GM10266 (cell line): ENCODE measurements at regions not wholly inside any gene's neighbourhood (a gene's known extent, or its start where the extent isn't known, plus 50 kb on each side); places are given as distances from the start of the nearest gene placed in this dataset.

ENCODE experiments used
- DNase-seq: peaks from one replicate; pipeline ENCODE4 v3.0.0; 2012; ENCODE audit errors: extremely low spot score
- CTCF ChIP-seq: IDR thresholded peaks from 2 replicates; pipeline ENCODE4 v1.5.1; 2012; ENCODE audit warnings: mild to moderate bottlenecking, low read depth; ENCODE audit not compliant: control insufficient read depth, insufficient read depth; ENCODE audit errors: missing control alignments

GRCh38 chr7:153847828-153848227 is 204.4 kb upstream of the DPP6 start:
- no peak for TF ChIP-seq CTCF
- no peak for DNase-seq

- TF ChIP-seq CTCF: no peak
- no peak for DNase-seq
Observed at GRCh38 chr7:153852261-153852660, 199.9 kb upstream of the DPP6 start.

GRCh38 chr7:153858355-153858754 is 193.8 kb upstream of the DPP6 start:
- no peak for TF ChIP-seq CTCF
- DNase-seq: no peak

- TF ChIP-seq CTCF: no peak
- DNase-seq: no peak
Observed at GRCh38 chr7:153859239-153859638, 193.0 kb upstream of the DPP6 start.

GRCh38 chr7:153886506-153887441 is 165.4 kb upstream of the DPP6 start:
- DNase-seq: no peak
- TF ChIP-seq CTCF: no peak

- no peak for DNase-seq
- TF ChIP-seq CTCF: no peak
Observed at GRCh38 chr7:153887749-153888569, 164.2 kb upstream of the DPP6 start.

GRCh38 chr7:153891990-153892389 is 160.2 kb upstream of the DPP6 start:
- no peak for DNase-seq
- TF ChIP-seq CTCF: no peak
